HepG2 (cell line): ENCODE measurements at regions not wholly inside any gene's neighbourhood (a gene's known extent, or its start where the extent isn't known, plus 50 kb on each side); places are given as distances from the start of the nearest gene placed in this dataset.

Source experiments
- KAT7 ChIP-seq: IDR thresholded peaks from 2 replicates; pipeline ENCODE4 v1.6.1; 2018; ENCODE audit warnings: borderline replicate concordance, missing compliant biosample characterization
- PBX2 ChIP-seq: IDR thresholded peaks from 2 replicates; pipeline ENCODE4 v1.6.1; 2016; ENCODE audit warnings: control low read depth
- RFX5 ChIP-seq: IDR thresholded peaks from 2 replicates; pipeline ENCODE4 v1.6.1; 2011; ENCODE audit warnings: low read depth, low read length, improper control_type of control experiment
- SKI ChIP-seq: fragments of 450-650 bp; IDR thresholded peaks from one replicate; pipeline ENCODE4 v1.6.1; 2018; ENCODE audit warnings: mild to moderate bottlenecking; ENCODE audit not compliant: partially characterized antibody
- TF ChIP-seq, protein P1 (sequence below), 2 experiments: IDR thresholded peaks; 2 replicates each; pipeline ENCODE4 v1.6.1; 2011 to 2012; ENCODE audit warnings: low read length in 2 of 2, borderline replicate concordance in 1 of 2, low read depth in 1 of 2, mild to moderate bottlenecking in 1 of 2, moderate library complexity in 1 of 2
- TF ChIP-seq, protein P2 (sequence below): sonication (generic); formaldehyde crosslinking; IDR thresholded peaks from 2 replicates; pipeline ENCODE4 v1.4.0; 2020; ENCODE audit warnings: mild to moderate bottlenecking, missing genetic modification reagents, borderline replicate concordance

DNA sequence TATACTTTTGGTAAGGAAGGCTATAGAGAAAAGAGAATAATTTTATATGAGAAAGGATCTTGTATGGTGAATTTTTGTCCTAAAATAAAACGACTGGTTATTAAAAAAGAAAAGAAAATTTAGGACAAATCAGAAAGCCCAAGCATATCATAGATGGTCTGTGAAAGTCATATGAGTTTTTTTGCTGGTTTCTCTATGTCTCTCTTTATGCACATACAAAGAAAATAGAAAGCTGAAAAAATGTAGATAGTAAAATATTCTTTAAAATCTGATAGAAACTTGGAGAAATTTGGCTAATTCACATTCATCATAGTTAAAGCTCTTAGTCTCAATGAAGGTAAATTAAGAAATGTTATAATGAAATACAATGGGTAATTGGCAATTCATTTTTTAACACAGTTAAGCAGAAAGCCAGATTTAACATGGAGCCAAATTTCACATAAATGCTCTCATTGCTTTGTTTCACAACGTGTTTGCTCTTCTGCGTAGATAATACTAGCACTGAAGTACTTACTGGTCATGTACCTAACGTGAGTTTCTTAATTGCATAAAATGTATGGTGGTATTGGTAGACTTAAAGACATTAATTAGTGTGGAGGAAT, 621.5 kb upstream of the ATXN8OS start:
- TF ChIP-seq, protein P1, sequence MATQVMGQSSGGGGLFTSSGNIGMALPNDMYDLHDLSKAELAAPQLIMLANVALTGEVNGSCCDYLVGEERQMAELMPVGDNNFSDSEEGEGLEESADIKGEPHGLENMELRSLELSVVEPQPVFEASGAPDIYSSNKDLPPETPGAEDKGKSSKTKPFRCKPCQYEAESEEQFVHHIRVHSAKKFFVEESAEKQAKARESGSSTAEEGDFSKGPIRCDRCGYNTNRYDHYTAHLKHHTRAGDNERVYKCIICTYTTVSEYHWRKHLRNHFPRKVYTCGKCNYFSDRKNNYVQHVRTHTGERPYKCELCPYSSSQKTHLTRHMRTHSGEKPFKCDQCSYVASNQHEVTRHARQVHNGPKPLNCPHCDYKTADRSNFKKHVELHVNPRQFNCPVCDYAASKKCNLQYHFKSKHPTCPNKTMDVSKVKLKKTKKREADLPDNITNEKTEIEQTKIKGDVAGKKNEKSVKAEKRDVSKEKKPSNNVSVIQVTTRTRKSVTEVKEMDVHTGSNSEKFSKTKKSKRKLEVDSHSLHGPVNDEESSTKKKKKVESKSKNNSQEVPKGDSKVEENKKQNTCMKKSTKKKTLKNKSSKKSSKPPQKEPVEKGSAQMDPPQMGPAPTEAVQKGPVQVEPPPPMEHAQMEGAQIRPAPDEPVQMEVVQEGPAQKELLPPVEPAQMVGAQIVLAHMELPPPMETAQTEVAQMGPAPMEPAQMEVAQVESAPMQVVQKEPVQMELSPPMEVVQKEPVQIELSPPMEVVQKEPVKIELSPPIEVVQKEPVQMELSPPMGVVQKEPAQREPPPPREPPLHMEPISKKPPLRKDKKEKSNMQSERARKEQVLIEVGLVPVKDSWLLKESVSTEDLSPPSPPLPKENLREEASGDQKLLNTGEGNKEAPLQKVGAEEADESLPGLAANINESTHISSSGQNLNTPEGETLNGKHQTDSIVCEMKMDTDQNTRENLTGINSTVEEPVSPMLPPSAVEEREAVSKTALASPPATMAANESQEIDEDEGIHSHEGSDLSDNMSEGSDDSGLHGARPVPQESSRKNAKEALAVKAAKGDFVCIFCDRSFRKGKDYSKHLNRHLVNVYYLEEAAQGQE (IDR thresholded peaks at IDR 0.05; ENCODE audit: borderline replicate concordance in 1 of 2, low read depth in 1 of 2, low read length in 2 of 2), result no peak
- TF ChIP-seq KAT7 (no peak), SKI (no peak), PBX2 (CRISPR knock-in tag) (no peak), RFX5 (no peak)
- TF ChIP-seq, protein P2, sequence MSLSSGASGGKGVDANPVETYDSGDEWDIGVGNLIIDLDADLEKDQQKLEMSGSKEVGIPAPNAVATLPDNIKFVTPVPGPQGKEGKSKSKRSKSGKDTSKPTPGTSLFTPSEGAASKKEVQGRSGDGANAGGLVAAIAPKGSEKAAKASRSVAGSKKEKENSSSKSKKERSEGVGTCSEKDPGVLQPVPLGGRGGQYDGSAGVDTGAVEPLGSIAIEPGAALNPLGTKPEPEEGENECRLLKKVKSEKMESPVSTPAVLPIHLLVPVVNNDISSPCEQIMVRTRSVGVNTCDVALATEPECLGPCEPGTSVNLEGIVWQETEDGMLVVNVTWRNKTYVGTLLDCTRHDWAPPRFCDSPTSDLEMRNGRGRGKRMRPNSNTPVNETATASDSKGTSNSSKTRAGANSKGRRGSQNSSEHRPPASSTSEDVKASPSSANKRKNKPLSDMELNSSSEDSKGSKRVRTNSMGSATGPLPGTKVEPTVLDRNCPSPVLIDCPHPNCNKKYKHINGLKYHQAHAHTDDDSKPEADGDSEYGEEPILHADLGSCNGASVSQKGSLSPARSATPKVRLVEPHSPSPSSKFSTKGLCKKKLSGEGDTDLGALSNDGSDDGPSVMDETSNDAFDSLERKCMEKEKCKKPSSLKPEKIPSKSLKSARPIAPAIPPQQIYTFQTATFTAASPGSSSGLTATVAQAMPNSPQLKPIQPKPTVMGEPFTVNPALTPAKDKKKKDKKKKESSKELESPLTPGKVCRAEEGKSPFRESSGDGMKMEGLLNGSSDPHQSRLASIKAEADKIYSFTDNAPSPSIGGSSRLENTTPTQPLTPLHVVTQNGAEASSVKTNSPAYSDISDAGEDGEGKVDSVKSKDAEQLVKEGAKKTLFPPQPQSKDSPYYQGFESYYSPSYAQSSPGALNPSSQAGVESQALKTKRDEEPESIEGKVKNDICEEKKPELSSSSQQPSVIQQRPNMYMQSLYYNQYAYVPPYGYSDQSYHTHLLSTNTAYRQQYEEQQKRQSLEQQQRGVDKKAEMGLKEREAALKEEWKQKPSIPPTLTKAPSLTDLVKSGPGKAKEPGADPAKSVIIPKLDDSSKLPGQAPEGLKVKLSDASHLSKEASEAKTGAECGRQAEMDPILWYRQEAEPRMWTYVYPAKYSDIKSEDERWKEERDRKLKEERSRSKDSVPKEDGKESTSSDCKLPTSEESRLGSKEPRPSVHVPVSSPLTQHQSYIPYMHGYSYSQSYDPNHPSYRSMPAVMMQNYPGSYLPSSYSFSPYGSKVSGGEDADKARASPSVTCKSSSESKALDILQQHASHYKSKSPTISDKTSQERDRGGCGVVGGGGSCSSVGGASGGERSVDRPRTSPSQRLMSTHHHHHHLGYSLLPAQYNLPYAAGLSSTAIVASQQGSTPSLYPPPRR, result no peak
